GM23338 (cell line): ENCODE measurements at regions not wholly inside any gene's neighbourhood (a gene's known extent, or its start where the extent isn't known, plus 50 kb on each side); places are given as distances from the start of the nearest gene placed in this dataset.

Experiments
- CREB1 ChIP-seq: fragments of 250-450 bp; sonication (Bioruptor Pico); IDR thresholded peaks from 2 replicates; pipeline ENCODE4 v1.5.0; 2020; ENCODE audit warnings: low read depth, mild to moderate bottlenecking, moderate library complexity
- CTCF ChIP-seq, 2 experiments: fragments of 200-600 bp in 1 of 2; sonication (generic) in 1 of 2; conservative IDR thresholded peaks; 2 replicates each; pipeline versions ENCODE4 v1.5.1 to v1.6.1; 2016 to 2017; ENCODE audit warnings: antibody characterized with exemption in 2 of 2, low read depth in 2 of 2, mild to moderate bottlenecking in 2 of 2, moderate library complexity in 1 of 2
- EZH2 ChIP-seq: fragments of 200-600 bp; sonication (generic); IDR thresholded peaks from one replicate; pipeline ENCODE4 v1.8.0; 2017; ENCODE audit warnings: antibody characterized with exemption, mild to moderate bottlenecking, low read depth; ENCODE audit not compliant: unreplicated experiment
- EZH2phosphoT487 ChIP-seq: fragments of 200-600 bp; sonication (generic); IDR thresholded peaks from one replicate; pipeline ENCODE4 v1.8.1; 2018; ENCODE audit warnings: antibody characterized with exemption; ENCODE audit not compliant: unreplicated experiment
- JUNB ChIP-seq: IDR thresholded peaks from one replicate; pipeline ENCODE4 v1.6.1; 2016; ENCODE audit warnings: antibody characterized with exemption; ENCODE audit not compliant: unreplicated experiment
- NANOG ChIP-seq: IDR thresholded peaks from 2 replicates; pipeline ENCODE4 v1.6.1; 2016; ENCODE audit warnings: antibody characterized with exemption, borderline replicate concordance
- POLR2AphosphoS5 ChIP-seq: IDR thresholded peaks from 2 replicates; pipeline ENCODE4 v1.6.1; 2016; ENCODE audit warnings: antibody characterized with exemption, low read depth
- ZNF114 ChIP-seq: fragments of 250-450 bp; sonication (Bioruptor Pico); IDR thresholded peaks from 2 replicates; pipeline ENCODE4 v1.5.0; 2020; ENCODE audit warnings: mild to moderate bottlenecking, moderate library complexity
- ZNF331 ChIP-seq: fragments of 250-450 bp; sonication (Bioruptor Pico); IDR thresholded peaks from 2 replicates; pipeline ENCODE4 v1.5.0; 2020; ENCODE audit warnings: low read depth, mild to moderate bottlenecking, moderate library complexity
- ZNF462 ChIP-seq: fragments of 250-450 bp; sonication (Bioruptor Pico); IDR thresholded peaks from 2 replicates; pipeline ENCODE4 v1.5.0; 2020; ENCODE audit warnings: mild to moderate bottlenecking, moderate library complexity
- TF ChIP-seq, protein P1 (sequence below): IDR thresholded peaks from one replicate; pipeline ENCODE4 v1.6.1; 2018; ENCODE audit warnings: antibody characterized with exemption; ENCODE audit not compliant: unreplicated experiment
- TF ChIP-seq, protein P2 (sequence below): IDR thresholded peaks from 2 replicates; pipeline ENCODE4 v1.6.1; 2016; ENCODE audit warnings: antibody characterized with exemption

GRCh38 chr10:35723992-35724391 is 81.9 kb upstream of the FZD8 start:
- TF ChIP-seq CTCF (conservative IDR thresholded peaks at IDR 0.05; ENCODE audit: low read depth in 2 of 2) (no peak), POLR2AphosphoS5 (no peak), JUNB (no peak), EZH2 (no peak), ZNF331 (no peak), EZH2phosphoT487 (no peak), NANOG (no peak), CREB1 (CRISPR knock-in tag) (no peak), ZNF114 (no peak), ZNF462 (CRISPR knock-in tag) (no peak)
- TF ChIP-seq, protein P1, sequence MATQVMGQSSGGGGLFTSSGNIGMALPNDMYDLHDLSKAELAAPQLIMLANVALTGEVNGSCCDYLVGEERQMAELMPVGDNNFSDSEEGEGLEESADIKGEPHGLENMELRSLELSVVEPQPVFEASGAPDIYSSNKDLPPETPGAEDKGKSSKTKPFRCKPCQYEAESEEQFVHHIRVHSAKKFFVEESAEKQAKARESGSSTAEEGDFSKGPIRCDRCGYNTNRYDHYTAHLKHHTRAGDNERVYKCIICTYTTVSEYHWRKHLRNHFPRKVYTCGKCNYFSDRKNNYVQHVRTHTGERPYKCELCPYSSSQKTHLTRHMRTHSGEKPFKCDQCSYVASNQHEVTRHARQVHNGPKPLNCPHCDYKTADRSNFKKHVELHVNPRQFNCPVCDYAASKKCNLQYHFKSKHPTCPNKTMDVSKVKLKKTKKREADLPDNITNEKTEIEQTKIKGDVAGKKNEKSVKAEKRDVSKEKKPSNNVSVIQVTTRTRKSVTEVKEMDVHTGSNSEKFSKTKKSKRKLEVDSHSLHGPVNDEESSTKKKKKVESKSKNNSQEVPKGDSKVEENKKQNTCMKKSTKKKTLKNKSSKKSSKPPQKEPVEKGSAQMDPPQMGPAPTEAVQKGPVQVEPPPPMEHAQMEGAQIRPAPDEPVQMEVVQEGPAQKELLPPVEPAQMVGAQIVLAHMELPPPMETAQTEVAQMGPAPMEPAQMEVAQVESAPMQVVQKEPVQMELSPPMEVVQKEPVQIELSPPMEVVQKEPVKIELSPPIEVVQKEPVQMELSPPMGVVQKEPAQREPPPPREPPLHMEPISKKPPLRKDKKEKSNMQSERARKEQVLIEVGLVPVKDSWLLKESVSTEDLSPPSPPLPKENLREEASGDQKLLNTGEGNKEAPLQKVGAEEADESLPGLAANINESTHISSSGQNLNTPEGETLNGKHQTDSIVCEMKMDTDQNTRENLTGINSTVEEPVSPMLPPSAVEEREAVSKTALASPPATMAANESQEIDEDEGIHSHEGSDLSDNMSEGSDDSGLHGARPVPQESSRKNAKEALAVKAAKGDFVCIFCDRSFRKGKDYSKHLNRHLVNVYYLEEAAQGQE, result no peak
- TF ChIP-seq, protein P2, sequence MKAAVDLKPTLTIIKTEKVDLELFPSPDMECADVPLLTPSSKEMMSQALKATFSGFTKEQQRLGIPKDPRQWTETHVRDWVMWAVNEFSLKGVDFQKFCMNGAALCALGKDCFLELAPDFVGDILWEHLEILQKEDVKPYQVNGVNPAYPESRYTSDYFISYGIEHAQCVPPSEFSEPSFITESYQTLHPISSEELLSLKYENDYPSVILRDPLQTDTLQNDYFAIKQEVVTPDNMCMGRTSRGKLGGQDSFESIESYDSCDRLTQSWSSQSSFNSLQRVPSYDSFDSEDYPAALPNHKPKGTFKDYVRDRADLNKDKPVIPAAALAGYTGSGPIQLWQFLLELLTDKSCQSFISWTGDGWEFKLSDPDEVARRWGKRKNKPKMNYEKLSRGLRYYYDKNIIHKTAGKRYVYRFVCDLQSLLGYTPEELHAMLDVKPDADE, result no peak
